Epithelial cell of prostate (primary cell): ENCODE measurements at regions not wholly inside any gene's neighbourhood (a gene's known extent, or its start where the extent isn't known, plus 50 kb on each side); places are given as distances from the start of the nearest gene placed in this dataset.
A peak's percentile ranks its signal among the peaks of the same experiment; 100 is the strongest.

Source experiments
- DNase-seq: peaks from one replicate; pipeline ENCODE4 v3.0.0-alpha.2; 2011; ENCODE audit warnings: low read depth, low spot score
- H3K27ac ChIP-seq: fragments of 450-650 bp; 2 replicates; pipeline ENCODE4 v1.5.1; 2017; ENCODE audit warnings: mild to moderate bottlenecking

DNA sequence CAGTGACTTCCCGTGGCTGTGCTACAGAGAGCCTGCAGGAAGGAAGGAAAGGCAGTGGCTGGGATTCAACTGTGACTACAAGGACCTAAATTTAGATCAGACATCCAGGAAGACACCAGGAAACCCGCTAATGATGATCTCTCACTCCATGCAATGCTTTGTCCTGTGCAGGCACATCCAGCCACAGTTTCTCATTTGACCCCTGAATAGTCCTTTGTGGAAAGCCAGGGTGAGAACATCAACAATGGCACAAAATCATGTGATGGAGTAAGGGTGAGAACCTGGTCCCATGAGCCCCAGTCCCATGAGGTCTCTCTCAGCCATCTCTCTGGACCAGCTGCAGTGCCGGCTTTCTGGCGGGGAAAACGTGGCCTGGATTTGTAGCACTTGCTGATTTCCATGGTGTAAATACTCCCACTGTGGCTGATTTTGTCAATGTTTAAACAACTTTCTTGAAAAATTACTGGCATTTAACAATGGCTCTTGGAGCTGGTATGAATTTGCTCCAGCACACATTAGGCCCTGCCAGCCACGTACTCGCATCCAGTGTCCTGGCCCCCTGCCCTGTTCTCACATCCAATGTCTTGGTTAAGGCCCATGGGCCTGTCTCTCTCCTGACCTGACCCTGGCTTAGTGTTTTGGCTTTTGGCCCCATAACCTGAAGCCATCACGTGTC is 159.0 kb upstream of the HAAO start:
- peak overlapping the region; percentile 58 for H3K27ac ChIP-seq

DNA sequence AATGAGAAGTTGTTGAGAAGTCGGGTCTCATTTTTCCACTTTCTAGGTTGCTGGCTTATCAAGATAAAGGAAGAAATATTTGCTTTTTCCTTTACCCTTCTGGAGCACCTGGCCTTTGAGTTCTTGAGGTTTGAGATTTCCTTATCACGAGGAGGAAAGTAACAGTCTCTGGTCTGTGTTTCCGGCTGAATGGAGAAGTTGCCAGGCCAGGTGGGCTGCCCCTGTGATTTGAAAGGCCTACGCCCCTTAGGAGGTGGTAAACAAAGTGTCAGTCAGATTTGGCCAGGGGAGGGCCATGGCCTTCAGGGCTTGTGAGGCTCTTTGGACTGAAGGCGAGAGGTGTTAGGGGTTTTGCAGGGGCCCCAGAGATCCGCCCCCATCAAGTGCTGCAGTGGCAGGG is 156.7 kb upstream of the HAAO start:
- DNase-seq: no peak
- no peak overlapping the region for H3K27ac ChIP-seq

More for the DNA sequence above, 159.0 kb upstream of the HAAO start:
- DNase-seq: no peak

DNA sequence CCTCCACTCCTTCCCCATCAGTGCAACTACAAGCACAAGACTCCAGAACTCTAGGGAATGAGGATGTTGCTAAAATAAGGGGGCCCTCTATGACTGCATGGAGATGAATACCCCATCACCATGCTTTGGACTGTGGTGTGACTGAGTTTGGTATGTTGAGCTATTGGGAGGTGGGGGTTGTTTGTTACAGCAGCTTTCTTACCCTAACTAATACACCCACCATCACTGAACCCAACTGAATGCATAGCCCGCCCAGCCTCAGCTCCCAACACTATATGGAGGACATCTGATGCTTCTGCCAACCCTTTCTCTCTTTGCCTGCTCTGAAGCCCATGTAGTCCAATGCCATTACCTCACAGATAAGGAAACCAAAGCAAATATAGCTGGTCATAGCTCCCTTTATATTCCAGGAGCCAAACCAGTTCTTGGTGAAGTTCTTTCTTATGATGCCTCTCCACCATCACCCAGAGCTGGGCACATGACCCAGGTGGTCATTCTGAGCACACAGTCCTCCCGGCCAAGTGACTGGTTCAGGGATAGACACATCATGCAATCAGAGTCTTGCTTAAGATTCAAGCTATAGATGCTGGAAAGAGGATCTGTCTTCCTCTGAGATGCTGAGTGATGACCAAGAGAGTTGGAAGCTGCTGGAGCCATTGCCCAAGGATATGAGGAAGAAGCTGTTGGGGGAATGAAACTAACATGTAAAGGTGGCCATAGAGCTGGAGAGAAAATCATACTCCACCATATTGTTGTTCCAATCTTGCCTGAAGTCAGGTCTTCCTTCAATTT is 155.6 kb upstream of the HAAO start:
- DNase-seq: no peak
- no peak overlapping the region for H3K27ac ChIP-seq

DNA sequence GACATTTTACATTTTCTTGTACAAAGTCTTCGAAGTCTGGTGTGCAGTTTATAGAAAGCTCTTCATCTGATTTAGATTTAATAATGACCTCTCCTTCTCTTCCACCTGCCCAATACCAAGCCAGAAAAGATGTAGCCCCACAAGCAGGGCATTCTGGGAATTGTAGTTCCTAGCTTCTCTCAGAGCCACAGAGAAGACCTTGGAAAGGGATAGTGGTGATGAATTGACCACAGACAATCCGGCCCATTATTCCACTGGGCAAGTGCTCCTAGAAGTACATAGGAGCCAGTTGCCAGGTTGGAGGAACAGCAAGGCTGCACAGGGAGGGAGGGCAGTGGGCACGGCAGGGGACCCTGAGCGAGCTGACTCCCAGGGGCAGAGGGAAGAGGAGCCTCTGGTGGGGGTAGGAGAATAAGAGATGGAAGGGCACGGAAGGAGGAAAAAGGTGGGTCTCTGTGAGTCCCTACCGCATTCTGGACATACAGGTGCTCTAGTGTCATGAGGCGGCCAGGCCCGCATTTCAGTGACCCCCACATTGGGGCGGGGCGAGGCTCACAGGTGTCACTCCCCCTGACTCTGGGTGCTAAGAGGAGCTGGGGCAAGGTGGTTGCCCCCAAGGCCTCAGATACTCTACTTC is 152.5 kb upstream of the HAAO start:
- no peak for DNase-seq
- no peak overlapping the region for H3K27ac ChIP-seq

DNA sequence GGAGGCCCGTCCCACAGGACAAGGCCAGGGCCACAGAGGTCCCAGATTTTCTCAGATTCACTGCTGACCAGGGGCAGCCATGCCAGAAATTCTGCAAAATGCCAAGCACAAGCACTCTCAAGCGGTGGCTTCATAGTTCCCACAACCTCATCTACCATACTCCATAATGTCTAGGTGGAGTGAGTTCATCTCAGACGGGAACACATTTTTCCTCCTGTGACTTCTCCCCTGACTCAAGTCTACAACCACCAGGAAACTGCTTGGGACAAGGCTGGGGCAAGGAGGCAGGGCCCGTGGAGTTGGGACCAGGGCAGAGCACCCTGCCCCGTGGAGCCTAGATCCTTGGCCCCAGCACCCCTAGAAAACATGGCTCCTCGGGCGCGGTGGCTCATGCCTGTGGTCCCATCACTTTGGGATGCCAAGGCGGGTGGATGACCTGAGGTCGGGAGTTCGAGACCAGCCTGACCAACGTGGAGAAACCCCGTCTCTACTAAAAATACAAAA is 150.7 kb upstream of the HAAO start:
- DNase-seq: no peak
- no peak overlapping the region for H3K27ac ChIP-seq

DNA sequence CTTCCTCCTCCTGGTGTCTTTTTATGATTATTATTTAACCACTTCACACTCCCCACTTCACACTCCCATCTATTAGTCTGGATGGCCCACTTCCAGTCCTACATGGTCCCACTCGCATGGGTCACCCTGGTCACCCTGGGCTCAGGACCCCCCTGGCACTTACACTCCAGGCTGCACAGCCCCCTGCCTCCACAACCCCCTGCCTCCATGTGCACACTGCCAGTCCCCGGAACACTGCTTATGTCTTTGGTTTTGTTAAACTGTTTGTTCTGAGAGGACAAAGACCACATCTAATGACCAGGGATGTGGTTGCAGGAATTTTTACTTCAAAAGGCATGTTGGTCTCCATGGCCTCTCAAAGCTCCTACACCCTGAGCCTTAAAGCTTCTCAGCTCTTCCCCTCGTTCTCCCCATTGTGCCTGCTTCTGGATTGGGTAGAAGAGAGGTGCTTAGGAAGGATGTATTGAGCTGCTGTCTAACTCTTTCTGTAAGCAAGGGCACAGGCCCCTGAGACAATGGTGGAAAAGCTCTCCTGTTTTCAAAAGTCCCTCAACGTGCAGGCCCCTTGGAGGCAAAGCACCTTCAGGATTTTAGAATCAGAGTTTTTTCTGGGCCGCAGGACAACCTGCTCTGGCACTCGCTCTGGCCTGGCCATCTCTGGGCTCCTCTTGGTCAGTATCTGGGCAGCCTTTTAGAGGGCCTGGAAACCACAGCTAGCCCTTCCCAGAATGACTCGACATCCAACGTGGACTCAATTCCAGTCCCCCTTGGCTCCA is 150.0 kb upstream of the HAAO start:
- H3K27ac ChIP-seq: no peak overlapping the region
- DNase-seq: no peak

DNA sequence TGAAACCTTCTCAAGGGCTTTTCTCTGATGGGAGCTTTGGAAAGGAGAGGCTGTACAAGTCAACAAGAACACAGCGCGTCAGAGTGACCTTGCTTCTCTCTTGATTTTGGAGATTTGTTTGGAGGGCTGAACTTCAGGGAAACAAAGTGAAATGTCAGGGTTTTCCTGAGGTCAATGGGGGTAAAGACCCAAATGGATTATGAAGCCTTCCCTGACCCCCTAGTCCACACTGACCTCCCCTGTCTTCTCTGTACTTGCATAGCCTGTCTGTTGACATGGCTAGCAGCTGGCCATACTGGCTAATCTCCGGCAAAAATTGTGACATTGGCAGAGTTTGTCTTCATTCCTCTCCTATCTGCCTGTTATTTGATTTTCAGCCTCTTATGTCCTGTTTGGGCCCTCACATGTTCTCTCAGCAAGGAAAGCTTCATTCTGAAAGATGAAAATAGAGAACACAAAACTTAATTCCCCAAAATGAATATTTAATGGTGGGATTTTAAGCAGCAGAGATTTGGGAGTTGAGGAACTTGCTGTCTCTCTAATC is 149.3 kb upstream of the HAAO start:
- no peak for DNase-seq
- H3K27ac ChIP-seq: no peak overlapping the region

DNA sequence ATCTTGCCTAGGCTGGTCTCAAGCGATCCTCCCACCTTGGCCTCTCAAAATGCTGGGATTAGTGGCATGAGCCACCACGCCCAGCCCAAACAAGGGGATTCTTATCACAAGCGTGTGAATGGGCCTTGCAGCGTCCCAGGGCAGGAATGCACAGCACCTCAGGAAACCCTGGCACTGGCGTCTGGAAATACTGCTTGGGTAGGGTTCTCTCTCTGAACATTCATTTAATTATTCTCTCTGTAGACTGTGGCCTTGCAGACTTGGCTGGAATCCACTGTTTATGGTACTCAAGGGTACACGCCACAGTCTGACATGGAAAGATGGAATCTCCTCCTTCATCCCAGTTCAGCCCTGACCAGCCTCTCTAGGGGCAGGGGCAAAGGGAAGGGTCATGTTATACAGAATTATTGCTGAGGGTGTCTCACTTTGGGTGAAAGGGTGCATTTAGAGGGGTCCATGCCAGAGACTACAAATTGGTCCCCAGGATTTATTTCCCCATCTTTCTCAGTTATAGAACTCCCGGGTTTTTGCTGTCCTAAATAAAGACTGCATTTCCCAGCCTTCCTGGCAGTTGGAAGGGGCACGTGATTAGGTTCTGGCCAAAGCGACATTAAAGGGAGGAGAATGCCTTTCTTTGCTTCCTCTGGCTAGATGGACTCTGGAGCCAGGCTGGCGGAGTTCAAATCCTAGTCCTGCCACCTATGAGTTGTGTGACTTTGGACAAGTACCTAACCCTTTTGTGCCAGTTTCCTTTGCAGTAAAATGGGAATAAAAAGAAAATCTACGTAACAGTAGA is 147.2 kb upstream of the HAAO start:
- H3K27ac ChIP-seq: no peak overlapping the region
- DNase-seq: no peak

DNA sequence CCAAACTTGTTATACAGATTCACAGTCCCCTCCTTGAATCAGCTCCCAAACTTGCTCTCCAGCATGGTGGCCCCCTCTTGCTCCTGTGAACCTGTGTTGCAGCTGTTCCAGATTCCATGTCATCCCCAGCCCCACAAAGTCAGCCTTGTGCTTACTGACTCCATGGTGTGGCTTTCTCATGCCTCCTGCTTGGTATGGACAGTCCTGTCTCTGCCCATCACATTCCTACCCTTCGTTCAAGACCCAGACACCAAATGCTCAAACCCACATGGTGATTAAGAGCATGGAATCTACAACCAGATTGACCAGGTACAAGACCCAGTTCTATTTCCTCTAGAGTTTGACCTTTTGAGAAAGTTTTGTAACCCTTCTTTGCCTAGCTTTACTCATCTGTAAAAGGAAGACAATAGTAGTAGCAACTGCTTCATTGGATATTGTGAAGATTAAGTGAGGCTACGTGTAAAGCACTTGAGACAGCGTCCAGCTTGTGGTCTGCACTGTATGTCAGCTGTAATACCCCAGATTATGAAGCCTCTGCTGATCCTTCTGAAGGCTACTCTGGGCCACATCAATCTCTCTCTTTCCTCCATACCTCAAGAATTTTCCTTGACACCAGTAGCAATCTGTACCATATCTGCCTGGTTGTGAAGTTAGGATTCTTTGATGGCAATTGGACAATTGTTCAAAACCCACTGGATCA is 146.4 kb upstream of the HAAO start:
- DNase-seq: no peak
- no peak overlapping the region for H3K27ac ChIP-seq

DNA sequence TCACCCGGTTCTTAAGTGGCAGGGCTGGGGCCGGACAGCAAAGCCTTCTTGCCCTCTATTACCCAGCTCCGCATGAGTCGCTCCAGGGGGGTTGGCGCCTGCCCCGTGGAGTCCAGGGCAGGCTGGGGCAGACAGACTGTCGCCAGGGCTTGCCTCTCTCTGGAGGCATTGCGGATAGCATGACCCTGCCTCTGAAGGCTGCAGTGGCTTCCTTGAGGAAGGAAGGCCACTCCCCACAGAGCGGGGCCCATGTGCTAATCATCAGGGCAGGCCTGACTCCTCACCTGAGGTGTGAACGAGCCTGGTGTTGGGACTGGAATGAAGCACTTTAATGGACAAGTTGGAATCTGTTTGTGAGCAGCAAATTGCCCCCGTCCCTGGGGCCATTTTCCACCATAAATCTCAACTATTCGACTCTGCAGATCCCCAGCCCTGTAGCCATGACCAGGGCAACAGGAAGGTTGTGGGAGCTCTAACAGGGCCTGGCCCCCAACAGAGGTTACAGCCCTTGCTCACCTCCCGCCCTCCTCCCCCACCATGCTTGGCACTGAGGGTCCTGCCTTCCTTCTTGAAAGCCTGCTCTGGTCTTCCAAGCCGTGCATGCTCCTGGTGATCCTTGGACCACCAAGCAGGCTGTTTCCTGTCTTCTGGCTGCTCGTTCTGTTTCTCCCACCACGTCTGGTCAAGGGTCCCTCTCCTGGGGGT is 144.9 kb upstream of the HAAO start:
- DNase-seq: peak; percentile 40
- H3K27ac ChIP-seq: peak overlapping the region; percentile 34

DNA sequence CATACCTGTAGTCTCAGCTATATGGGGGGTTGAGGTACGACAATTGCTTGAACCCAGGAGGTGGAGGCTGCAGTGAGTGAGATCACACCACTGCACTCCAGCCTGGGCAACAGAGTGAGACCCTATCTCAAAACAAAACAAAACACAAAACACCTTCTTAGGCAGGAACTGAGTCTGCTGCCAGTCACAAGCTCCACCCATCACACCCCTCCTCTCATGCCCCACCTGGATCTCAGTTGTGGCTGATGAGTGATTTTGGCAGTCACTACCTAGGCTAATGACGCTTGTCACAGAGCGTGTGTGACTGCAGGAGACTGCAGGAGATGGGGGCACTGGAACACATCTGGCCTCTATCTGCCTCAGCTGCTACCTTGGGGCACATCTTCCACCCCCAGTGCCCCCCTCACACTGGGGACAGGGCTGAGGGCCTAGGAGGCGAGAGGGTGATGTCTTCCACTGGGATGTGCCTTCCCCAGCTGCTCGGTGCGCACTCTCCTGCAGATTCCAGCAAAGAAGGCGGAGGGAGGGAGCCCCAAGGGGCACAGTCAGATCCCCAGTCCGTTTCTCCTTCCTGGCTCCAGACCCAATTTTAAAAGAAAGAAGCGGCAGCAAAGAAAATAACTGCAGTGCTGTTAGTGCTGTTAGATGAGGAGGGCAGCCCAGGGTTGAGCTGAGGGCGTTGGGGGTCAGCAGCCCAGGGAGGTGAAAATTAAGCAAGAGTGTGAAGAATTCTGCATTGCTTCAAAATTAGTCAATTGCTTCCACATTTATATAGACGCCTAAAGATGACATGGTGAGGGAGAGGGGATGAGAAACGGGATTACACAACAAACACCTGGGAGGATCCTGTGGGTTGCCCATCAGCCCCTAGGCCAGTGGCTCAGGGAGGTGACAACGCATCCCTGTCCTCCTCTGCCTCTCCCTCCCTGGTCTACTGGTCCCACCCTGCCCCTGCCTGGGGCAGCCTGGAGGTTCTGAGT is 143.6 kb upstream of the HAAO start:
- H3K27ac ChIP-seq: peak overlapping the region; percentile 34
- no peak for DNase-seq

DNA sequence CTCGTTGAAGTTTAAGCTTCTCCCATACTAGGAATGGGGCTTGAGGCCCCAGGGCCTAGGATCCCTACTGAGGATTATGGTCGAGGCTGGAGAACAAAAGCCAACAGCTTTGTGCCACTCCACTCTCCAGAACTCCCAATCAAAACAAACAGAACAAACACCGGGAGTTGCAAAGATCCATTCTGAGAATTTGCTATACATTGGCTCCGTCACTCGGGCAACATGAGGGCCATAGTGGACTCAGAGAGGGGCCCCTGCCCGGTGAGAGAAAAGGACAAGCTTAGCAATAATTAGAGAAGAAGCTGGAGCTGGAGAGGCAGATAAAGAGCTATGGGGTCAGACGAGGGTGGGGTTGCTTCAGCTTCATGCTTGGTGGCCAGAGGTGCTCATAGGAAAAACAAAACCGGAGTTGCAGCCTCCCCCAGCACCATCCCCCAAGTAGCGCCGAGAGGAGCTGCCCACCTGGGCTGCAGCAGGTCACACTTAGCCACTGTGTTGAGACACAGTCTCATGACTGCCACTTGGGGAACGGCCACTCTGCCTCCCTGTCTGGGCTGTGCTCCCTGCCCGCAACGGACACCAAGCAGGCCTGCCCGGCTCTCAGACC is 142.3 kb upstream of the HAAO start:
- no peak for DNase-seq

DNA sequence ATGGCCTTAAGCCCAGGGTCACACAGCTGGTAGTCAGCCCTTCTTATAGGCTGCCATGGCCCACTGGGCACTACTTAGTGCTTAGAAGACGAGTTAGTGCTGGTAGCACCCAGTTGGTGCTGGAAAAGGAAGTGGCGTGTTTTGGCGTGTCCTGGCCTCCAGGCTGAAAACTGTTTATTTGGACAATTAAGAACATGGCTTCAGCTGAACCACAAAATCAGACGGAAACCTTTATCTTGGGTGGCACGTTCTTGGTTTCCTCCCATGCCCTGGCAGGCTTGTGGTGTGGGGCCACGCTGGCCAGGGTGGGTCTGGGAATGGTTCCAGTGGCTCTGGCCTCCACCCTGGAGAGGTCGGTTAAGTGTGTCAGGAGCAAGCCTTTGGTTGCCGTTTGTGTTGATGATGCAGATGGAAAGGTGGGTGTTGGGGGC is 141.5 kb upstream of the HAAO start:
- DNase-seq: no peak
- H3K27ac ChIP-seq: no peak overlapping the region

More for the DNA sequence above, 142.3 kb upstream of the HAAO start:
- H3K27ac ChIP-seq: no peak overlapping the region

DNA sequence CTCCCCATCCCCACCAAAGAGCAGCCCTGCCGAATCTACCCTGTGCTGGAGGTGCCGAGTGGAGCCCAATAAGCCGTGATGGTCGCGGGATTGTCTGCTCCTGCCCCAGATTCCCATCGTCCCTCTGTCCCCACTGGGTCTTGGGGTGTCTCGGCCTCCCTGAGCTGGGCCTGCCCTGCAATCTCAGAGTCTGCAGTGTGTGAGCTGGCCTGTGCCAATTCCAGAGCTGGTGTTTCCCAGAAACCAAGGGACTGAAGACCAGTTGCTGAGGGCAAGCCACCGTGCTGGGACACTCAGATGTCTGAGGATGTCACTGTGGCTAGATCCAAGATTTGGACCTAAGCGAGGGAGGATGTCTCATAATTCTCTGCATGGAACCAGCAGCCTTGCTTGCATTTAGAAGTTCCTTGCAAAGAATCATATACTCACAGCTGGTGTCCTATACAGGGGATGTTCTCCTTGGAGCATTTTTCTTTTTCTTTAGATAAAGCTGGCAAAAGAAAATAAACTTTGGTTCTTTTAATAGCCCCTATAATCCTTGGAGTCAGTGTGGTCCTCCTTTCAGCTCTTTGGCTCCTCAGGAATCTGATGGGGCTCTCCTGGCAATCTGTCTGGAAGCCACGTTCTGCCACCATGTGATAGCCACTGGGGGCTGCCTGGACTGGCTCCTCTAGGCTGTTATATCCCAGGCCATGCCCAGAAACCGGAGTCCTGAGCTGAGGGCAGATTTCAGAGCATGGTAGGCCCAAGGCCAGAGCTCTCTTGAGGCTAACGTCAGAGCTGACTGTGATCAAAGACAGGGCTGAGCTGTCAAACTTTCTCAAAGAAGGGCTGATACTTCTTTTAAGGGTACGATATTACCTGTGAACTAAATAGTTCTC is 140.1 kb upstream of the HAAO start:
- no peak for DNase-seq
- H3K27ac ChIP-seq: no peak overlapping the region

DNA sequence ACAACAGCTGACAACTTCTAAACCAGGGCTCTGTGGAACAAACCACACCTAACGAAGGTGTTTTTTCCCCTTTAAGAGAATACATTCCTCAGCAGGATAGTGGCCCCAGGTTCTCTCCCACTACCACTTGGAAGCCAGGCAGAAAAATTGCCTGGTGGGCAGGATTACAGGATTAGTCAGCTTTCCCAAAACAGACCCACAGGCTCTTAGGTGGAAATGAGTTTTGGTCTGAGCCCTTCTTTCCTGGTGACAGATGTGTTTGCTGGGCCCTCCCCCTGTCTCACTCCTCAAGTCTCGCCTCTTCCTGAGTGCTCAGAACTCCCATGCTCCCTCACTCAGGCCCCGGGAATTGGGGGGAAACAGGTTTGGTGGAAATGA is 139.4 kb upstream of the HAAO start:
- no peak for DNase-seq

More for the DNA sequence above, 139.4 kb upstream of the HAAO start:
- H3K27ac ChIP-seq: no peak overlapping the region
